Right atrium auricular region (tissue), 2 donors: ENCODE measurements at regions not wholly inside any gene's neighbourhood (a gene's known extent, or its start where the extent isn't known, plus 50 kb on each side); places are given as distances from the start of the nearest gene placed in this dataset.

Source experiments
- DNase-seq: peaks from one replicate; pipeline ENCODE4 v3.0.0-alpha.2; 2019; ENCODE audit warnings: low spot score
- H3K27ac ChIP-seq, 2 donors: fragments of 200-600 bp; sonication (generic); 1 replicate in 1 of 2; 2 replicates in 1 of 2; pipeline ENCODE4 v1.5.1; 2016 to 2019
- H3K27me3 ChIP-seq, 2 donors: fragments of 200-600 bp; sonication (generic); one replicate each; pipeline versions ENCODE4 v1.5.1 to v1.6.0; 2017 to 2019
- H3K36me3 ChIP-seq: fragments of 200-600 bp; sonication (generic); one replicate; pipeline ENCODE4 v1.5.1; 2016
- H3K4me1 ChIP-seq, 2 donors: fragments of 200-600 bp; sonication (generic); one replicate each; pipeline versions ENCODE4 v1.5.1 to v1.6.0; 2017 to 2019
- H3K4me3 ChIP-seq, 2 donors: fragments of 200-600 bp; sonication (generic); 1 replicate in 1 of 2; 2 replicates in 1 of 2; pipeline ENCODE4 v1.5.1; 2017 to 2019; ENCODE audit warnings: mild to moderate bottlenecking in 1 of 2, moderate library complexity in 1 of 2
- H3K9me3 ChIP-seq, 2 donors: fragments of 200-600 bp; sonication (generic); one replicate each; pipeline ENCODE4 v1.5.1; 2019
- CTCF ChIP-seq, 2 donors: fragments of 200-600 bp; sonication (generic); IDR thresholded peaks; one replicate each; pipeline ENCODE4 v1.5.1; 2019; ENCODE audit warnings: antibody characterized with exemption in 2 of 2

GRCh38 chr6:24994812-24995211 lies 59.1 kb upstream of the RIPOR2 start:
- Histone ChIP-seq H3K4me3 (no peak overlapping the region), H3K36me3 (no peaks in the 10 kb centered on the region), H3K4me1 (no peaks in the 10 kb centered on the region), H3K27ac (no peak overlapping the region), H3K9me3 (no peaks in the 10 kb centered on the region), H3K27me3 (no peaks in the 10 kb centered on the region)
- no peak for DNase-seq
- TF ChIP-seq CTCF (IDR thresholded peaks at IDR 0.05): no peak

GRCh38 chr6:24995270-24995669 lies 59.5 kb upstream of the RIPOR2 start:
- Histone ChIP-seq H3K36me3 (no peaks in the 10 kb centered on the region), H3K9me3 (no peaks in the 10 kb centered on the region), H3K4me1 (no peaks in the 10 kb centered on the region), H3K27ac (no peak overlapping the region), H3K4me3 (no peak overlapping the region), H3K27me3 (no peaks in the 10 kb centered on the region)
- TF ChIP-seq CTCF (IDR thresholded peaks at IDR 0.05): no peak
- DNase-seq: no peak

GRCh38 chr6:24996269-24996836 lies 60.6 kb upstream of the RIPOR2 start:
- Histone ChIP-seq H3K27me3 (no peaks in the 10 kb centered on the region), H3K27ac (no peak overlapping the region), H3K36me3 (no peaks in the 10 kb centered on the region), H3K4me3 (no peak overlapping the region), H3K9me3 (no peaks in the 10 kb centered on the region), H3K4me1 (no peaks in the 10 kb centered on the region)
- TF ChIP-seq CTCF (IDR thresholded peaks at IDR 0.05): no peak
- DNase-seq: no peak

GRCh38 chr6:24997231-24997630 lies 61.5 kb upstream of the RIPOR2 start:
- Histone ChIP-seq H3K27me3 (no peaks in the 10 kb centered on the region), H3K36me3 (no peaks in the 10 kb centered on the region), H3K9me3 (no peaks in the 10 kb centered on the region), H3K27ac (no peak overlapping the region), H3K4me3 (no peak overlapping the region), H3K4me1 (no peaks in the 10 kb centered on the region)
- no peak for TF ChIP-seq CTCF (IDR thresholded peaks at IDR 0.05)
- DNase-seq: no peak

- H3K9me3 ChIP-seq: no peaks in the 10 kb centered on the region
- no peak overlapping the region for H3K27ac ChIP-seq
- H3K36me3 ChIP-seq: no peaks in the 10 kb centered on the region
- no peak for TF ChIP-seq CTCF (IDR thresholded peaks at IDR 0.05)
- DNase-seq: no peak
- H3K4me3 ChIP-seq: no peak overlapping the region
- no peaks in the 10 kb centered on the region for H3K4me1 ChIP-seq
- H3K27me3 ChIP-seq: no peaks in the 10 kb centered on the region
Observed at GRCh38 chr6:24997905-24998304, 62.1 kb upstream of the RIPOR2 start.
